22Rv1 (cell line): ENCODE measurements at regions not wholly inside any gene's neighbourhood (a gene's known extent, or its start where the extent isn't known, plus 50 kb on each side); places are given as distances from the start of the nearest gene placed in this dataset.

ENCODE experiments used
- CTCF ChIP-seq: fragments of 450-650 bp; IDR thresholded peaks from 2 replicates; pipeline ENCODE4 v1.5.1; 2017; ENCODE audit warnings: mild to moderate bottlenecking
- ZFX ChIP-seq: fragments of 450-650 bp; IDR thresholded peaks from 2 replicates; pipeline ENCODE4 v1.6.1; 2017; ENCODE audit warnings: antibody characterized with exemption, borderline replicate concordance

- no peak for TF ChIP-seq CTCF
- no peak for TF ChIP-seq ZFX
These were observed 77.3 kb upstream of the KL start for GRCh38 chr13:32938907-32939306.
